COLO668 (cell line): ENCODE measurements at regions not wholly inside any gene's neighbourhood (a gene's known extent, or its start where the extent isn't known, plus 50 kb on each side); places are given as distances from the start of the nearest gene placed in this dataset.

Experiments used
- DNase-seq: peaks from one replicate; lab custom pipeline; 2025; ENCODE audit not compliant: unreplicated experiment; lab: John Stamatoyannopoulos, UW

DNA sequence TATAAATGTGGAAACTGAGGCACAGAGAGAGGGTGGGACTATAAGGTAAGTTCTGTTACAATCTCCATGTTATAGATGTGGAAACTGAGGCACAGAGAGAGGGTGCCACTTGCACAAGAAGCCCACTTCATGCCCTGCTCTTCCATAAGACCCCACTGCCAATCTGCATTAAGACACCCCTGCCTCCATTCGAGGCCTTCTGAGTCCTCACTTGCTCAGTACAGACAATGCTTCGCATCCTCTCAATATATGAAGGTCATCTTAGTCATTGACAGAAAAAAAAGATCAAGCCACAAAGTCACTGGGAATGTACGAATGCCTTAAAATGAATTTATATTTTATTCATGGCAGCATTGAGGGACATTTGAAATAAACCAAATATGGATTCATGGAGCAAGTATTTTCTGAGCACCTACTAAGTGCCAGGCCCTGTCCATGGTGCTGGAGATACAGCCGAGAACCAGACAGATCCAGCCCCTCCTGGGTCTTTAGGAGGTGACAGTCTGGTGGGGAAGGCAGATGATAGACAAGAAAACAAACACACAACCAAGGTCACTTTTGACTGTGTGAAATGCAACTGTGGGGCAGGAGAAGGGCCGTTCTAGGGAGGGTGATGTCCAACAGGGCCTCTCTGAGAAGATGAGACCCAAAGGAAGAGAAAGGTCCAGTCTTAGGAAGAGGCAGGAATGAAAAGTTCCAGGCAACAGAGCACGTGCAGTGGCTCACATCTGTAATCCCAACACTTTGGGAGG, 92.5 kb upstream of the PTPN1 start:
- DNase-seq: no peak

GRCh38 chr20:50418890-50419642, 91.1 kb upstream of the PTPN1 start:
- no peak for DNase-seq

- no peak for DNase-seq
Measured at GRCh38 chr20:50420380-50420779, 89.8 kb upstream of the PTPN1 start.

DNA sequence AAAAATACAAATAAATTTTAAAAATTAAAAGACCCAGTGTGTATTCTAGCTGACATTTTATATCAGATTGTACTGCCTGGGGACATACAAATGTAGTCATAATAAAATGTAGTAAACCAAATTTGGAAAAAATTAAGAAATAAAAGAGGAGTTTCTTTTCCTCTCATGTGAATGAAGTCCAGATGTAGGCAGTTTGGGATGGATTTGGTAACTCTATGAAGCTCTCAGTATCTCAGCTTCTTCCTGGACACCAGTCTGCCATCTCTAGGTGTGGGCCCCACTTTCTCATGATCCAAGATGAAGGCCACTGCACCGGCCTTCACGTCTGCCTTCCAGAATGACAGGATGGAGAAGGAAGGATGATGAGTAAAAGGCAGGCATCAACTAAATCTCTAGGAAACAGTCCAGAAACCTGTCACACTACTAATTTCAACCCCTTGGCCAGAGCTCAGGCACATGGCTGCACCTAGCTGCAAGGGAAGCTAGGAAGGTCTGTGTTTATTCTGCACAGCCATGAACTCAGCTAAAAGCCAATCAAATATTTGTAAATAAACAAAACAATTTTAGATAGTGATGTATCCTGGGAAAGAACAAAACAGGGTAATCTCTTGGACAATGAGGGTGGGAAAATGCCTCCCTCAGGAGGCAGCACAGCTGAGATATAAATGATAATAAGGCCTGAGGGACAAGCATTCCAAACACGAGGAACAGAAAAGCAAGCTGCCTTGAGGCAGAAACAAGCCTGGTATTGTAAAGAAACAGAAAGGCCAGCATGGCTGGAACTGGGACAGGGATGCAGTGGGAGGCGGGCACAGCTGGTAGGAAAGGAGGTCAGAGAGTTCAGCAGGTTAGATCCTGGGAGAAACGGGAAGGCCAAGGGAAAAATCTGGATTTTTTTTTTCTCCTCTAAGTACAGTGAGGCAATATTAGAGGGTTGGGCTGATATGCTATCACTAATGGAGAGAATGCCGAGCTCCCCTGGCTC, 88.5 kb upstream of the PTPN1 start:
- no peak for DNase-seq

GRCh38 chr20:50423758-50424157, 86.4 kb upstream of the PTPN1 start:
- no peak for DNase-seq

- DNase-seq: no peak
Measured at GRCh38 chr20:50425076-50425475, 85.1 kb upstream of the PTPN1 start.

DNA sequence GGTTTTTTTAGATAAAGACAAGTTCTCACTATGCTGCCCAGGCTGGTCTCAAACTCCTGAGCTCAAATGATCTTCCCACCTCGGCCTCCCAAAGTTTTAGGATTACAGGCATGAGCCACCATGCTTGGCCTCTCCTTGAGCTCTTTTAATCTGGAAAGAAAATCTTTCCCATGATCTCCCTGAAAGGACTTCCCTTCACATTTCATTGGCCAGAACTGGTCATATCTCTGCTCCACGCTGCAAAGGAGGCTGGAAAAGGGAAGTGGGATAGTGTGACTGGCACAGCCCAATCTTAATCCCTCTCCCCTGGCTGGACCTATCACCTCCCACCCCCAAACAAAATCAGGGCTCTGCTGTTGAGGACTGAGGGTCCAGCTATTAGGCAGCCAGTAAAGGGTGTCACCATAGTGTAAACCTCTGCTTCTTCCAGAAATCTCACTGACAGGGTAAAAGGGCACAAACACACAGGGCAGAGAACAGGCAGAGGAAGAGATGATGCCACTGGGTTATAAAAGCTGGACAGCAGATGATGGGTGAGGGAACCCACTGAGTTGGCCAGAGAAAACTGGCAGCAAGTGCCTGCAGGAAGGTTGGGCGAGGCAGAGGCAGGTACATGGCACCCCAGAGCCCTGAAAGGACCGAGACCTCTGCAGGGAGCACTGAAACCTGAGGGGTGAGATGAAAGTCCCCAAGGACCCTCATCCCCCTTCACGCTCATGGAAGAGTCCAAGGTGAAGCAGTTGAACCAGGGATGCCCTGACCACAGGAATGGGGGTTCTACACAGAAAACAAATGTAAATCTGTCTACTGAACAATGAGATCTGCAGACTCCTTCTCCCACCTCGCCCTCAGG, 83.1 kb upstream of the PTPN1 start:
- no peak for DNase-seq

GRCh38 chr20:50427719-50428083, 82.5 kb upstream of the PTPN1 start:
- no peak for DNase-seq

DNA sequence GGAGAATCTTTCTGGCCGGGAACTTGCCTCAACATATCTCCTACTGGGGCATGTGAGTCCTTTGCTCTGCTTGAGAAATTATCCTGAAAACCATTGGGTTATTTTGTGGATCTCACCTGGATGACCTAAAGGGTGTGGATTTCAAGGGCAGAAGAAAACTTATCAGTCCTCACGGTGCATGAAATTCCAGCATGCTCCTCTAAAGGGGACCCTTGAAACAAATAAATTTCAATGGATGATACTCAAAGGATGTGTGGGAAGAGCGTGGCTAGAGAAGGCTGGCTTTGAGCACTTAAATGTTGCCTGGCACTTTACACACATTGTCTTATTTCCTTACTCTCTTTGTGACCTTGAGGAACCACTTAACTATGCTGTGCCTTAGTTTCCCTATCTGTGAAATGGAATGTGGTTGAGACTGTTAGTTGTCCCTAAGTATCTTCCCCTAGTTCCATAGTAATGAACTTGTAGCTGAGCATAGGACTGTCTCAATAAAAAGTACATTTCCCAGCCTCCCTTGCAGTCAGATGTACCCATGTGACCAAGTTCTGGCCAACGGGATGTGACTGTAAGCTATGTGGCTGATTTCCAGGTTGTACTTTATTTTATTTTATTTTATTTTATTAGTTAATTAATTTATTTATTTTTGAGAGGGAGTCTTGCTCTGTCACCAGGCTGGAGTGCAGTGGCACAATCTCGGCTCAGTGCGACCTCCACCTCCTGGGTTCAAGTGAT, 81.9 kb upstream of the PTPN1 start:
- no peak for DNase-seq

GRCh38 chr20:50429412-50429811, 80.8 kb upstream of the PTPN1 start:
- DNase-seq: no peak

- DNase-seq: no peak
Measured at GRCh38 chr20:50431066-50431450, 79.1 kb upstream of the PTPN1 start.

DNA sequence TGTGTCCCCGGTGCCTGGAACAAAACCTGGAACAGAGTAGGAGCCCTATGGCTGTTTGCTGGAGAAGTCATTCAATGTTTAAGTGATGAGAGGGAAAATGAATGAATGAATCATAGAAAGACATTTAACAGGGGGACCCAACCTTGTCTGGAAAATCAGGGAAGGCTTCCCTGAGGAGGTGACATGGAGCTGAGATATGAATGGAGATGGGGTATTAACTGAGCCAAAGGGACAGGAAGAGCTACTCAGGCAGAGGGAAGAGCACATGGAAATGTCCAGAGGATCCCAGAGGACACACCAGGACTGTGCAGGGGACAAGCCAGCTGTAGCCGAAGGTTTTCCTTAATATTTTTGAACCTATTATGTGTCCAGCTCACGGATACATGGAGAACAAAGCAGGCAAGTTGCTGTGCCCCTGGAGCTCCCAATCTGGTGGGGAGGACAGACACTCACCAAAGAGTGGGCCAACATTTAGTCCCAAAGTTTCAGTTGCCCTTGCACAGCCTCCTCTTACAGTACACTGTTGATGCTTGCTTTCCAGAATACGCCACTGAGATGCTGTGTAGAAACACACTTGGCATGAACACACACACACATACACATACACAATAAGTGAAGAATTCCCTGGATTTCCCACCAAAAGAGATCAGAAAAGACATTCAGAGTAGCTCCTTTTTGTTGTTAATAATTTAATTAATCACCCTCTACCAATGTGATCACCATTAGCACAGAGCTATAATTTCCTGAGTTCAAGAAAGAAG, 77.0 kb upstream of the PTPN1 start:
- no peak for DNase-seq

- DNase-seq: no peak
Measured at GRCh38 chr20:50434321-50434652, 75.9 kb upstream of the PTPN1 start.

DNA sequence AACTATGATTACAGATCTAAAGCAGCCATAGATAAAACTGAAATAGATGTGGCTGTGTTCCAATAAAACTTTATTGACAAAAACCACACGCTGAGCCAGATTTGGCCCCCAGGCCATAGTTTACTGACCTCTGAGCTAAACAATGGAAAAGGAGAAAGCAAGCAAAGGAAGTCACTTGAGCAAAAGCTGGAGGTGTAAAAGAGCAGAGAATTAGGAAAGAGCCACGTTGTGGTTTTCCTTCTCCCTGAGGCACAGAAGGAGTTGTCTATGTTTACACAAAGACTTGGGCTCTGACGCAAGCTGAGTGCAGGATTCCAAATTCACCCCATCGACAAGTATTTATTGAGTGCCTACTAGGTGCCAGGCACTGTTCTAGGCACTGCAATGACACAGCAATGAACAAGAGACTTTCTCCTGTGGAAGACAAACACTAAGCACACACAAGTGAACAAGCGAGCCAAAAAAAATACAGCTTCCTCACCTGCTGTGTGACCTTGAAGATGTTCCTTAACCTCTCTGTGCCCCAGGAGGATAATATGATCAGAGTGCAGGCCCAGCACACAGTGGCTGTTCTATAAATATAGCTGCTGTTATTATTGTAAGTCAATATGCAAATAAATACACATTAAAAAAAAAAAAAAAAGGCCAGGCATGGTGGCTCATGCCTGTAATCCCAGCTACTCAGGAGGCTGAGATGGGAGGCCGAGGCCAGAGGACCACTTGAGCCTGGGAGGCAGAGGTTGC, 75.4 kb upstream of the PTPN1 start:
- DNase-seq: no peak

DNA sequence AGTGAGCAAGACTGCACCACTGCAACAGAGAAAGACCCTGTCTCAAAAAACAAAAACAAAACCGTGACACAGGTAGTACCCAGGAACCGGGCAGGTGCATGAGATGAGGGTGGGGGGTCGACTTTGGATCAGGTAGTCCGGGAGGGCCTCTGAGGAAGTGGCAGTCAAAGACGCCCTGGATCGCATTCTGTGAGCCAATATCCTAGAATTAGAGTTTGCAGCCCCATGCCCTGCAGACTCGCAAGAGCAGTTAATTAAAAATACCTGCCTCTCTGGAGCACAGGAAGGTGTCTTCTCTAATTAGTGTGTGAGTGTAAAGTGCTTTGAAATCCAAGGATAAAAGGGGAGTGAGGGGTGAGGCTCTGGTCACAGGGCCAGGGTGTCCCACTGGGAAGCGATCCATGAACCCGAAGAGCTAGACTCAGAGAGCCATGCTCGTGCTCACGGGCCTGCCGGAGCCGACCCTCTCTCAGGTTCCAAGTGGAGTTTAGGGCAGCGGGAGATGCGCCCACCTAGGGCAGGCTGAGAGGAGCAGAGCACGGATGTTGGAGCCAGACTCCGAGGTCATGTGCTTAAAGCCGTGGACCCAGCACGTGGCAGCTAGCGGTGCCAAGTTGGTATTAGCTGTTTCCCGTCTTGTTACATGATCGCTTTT, 74.7 kb upstream of the PTPN1 start:
- DNase-seq: no peak

DNA sequence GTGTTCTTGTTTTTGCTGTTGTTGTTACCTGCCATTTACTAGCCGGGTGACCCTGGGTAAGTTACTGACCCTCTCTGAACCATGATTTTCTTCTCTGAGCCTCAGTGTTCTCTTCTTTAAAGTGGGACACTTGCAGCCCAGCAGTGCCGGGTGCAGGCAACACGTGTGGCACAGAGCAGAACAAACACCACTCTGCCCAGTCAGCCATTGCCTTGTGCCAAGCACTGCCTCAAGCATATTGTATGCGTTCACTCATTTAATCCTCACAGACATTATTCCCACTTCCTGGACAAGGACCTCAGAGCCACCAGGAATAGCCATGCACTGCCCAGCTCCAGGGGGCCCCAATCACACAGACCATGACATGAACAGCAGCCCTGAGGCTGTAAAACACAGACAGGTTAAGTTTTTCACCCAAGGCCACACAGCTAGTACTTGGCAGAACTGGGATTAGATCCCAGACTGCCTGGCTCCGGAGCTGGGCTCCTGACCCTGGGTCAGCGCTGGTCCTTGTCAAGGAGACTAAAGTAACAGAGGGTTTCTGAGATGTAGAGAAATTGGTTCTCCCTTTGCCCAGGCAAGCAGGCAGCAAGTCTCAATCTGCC, 74.0 kb upstream of the PTPN1 start:
- DNase-seq: no peak

DNA sequence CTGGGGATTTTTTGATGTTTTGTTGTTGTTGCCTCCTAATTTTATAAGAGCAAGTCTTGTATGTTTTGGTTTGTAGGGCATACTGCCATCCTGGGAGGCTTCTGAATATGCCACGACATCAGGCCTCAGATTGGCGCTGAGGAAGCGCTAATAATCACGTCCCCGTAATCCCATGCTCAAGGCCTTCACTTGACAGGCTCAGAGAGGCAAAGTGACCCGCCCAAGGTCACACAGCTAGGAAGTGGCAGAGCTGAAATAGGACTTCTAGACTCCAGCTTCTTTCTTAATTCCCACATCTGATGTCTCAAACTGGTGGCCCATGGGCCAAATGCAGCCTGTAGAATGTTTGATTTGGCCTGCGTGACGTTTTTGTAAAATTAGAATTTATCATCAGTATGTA, 73.5 kb upstream of the PTPN1 start:
- no peak for DNase-seq

- no peak for DNase-seq
Measured at GRCh38 chr20:50438986-50439407, 71.2 kb upstream of the PTPN1 start.
